ENCODE measurements at regions not wholly inside any gene's neighbourhood (a gene's known extent, or its start where the extent isn't known, plus 50 kb on each side); places are given as distances from the start of the nearest gene placed in this dataset.

DNA sequence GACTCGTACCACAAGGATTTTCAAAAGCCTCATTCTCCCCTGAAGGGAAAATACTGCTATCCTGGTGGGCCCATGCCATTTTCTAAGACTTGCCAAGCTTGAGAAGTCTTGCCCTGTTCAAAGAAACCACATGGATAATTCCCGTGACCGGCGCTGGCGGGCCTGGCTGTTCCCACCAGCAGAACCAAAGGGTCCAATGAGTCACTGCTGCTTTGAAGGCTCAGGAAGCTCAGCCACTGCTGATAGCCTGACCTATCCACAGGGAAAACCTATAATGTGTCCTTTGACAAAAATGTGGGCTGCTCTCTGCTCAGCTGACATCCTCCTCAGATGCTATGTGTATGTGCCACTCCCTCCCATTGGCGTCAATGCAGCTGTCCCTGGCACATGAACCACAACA is 137.9 kb upstream of the RAB12 start:
- Histone ChIP-seq H3K4me3 (no peak overlapping the region), H3K9me3 (no peaks in the 10 kb centered on the region), H3K27me3 (no peaks in the 10 kb centered on the region), H3K36me3 (no peaks in the 10 kb centered on the region), H3K4me1 (ENCODE audit: insufficient read depth) (no peaks in the 10 kb centered on the region), H3K27ac (no peak overlapping the region)
- intact Hi-C loops (cut with DNase I) = no loop called here
- no peak for TF ChIP-seq POLR2A (IDR thresholded peaks at IDR 0.05)
- TF ChIP-seq EP300 (IDR thresholded peaks at IDR 0.05) = no peak
- TF ChIP-seq, protein P1, sequence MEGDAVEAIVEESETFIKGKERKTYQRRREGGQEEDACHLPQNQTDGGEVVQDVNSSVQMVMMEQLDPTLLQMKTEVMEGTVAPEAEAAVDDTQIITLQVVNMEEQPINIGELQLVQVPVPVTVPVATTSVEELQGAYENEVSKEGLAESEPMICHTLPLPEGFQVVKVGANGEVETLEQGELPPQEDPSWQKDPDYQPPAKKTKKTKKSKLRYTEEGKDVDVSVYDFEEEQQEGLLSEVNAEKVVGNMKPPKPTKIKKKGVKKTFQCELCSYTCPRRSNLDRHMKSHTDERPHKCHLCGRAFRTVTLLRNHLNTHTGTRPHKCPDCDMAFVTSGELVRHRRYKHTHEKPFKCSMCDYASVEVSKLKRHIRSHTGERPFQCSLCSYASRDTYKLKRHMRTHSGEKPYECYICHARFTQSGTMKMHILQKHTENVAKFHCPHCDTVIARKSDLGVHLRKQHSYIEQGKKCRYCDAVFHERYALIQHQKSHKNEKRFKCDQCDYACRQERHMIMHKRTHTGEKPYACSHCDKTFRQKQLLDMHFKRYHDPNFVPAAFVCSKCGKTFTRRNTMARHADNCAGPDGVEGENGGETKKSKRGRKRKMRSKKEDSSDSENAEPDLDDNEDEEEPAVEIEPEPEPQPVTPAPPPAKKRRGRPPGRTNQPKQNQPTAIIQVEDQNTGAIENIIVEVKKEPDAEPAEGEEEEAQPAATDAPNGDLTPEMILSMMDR (IDR thresholded peaks at IDR 0.05) = no peak
- no peak for DNase-seq
- WGBS, 3 donors = 93 to 95% (median 94%) methylated on average over 6 of the region's 6 CpGs

DNA sequence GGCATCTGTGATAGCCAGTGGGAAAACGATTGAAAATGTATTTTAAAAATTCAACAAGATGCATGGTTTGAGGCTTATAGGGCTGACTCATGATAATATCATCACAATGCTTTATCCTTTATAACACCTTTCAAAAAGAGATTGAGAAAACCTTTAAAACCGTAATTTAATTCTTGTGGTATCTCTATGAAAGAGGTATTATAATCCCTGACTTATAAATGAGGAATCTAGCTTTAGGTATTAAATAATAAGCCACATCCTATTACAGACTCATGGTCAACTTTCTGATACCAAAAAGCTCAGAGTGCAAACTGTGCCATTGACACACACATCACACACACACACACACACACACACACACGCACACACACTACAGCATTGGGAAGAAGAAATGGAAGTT is 134.6 kb upstream of the RAB12 start:
- WGBS, 3 donors = 73 to 81% (median 80%) methylated on average over 3 of the region's 3 CpGs
- no peak overlapping the region for H3K27ac ChIP-seq
- TF ChIP-seq, protein P1 (IDR thresholded peaks at IDR 0.05) = no peak
- TF ChIP-seq EP300 (IDR thresholded peaks at IDR 0.05) (no peak), POLR2A (IDR thresholded peaks at IDR 0.05) (no peak)
- H3K36me3 ChIP-seq = no peaks in the 10 kb centered on the region
- H3K9me3 ChIP-seq = no peaks in the 10 kb centered on the region
- no peaks in the 10 kb centered on the region for H3K4me1 ChIP-seq (ENCODE audit: insufficient read depth)
- no peak overlapping the region for H3K4me3 ChIP-seq
- intact Hi-C loops (cut with DNase I) = loop anchor here in 1 of 4 donors (5.0 kb wide), 1 partner anchor 1207 kb away; no protein-coding TSS in a partner anchor
- no peak for DNase-seq
- H3K27me3 ChIP-seq = no peaks in the 10 kb centered on the region

DNA sequence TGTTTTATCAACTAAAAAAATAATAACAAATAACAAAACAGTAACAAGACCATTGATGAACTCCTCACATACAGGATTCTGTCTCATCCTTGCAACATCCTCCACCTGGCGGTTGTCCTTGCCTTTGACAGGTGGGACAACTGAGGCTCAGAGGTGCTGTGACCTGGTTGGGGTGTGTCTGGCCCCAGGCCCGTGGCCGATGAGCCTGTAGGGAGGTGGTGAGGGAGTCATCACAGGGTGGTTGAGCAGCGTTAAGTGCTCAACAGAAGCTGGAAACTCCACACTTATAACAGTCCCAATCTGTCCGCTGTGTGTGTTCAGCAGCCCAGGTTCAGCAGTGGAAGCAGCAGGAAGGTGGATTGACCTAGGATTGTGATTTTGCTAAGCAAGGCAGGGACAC is 131.6 kb upstream of the RAB12 start:
- H3K27me3 ChIP-seq = no peaks in the 10 kb centered on the region

DNA sequence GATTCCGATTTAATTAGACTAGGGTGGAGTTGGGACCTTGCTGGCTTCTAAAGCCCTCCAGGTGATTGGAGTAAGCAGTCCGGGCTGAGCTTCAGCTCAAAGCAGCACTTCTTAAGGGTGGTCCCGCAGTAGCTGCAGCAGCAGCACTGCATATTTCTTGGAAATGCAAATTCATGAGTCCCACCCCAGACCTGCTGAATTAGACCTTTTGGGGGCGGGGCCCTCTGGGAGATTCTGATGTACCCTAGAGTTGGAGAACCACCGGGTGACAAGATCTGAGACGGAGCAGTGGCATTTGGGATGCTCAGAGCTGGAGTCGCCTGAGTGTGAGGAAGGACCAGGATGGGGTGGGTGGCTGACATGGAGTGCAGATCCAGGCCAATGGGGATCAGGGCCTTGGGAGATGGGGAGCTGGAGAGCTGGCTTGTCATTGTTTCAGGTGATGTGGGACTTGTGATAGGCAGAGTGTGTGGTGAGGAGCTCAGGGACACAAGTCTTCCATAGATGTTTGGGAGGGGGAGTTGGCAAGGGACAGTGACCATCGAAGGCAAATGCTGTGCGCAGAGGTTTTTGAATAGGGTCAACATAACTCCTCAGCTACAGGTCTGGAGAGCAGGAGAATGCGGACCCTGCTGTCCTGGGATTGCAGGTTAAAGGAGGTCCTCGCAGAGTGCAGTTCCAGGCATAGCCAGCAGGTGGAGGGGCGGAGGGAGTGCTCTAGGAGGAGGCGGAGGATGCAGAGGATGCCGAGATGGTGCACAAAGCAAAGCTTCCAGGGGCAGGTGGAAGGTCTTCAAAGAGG is 130.9 kb upstream of the RAB12 start:
- Histone ChIP-seq H3K4me3 (no peak overlapping the region), H3K9me3 (no peaks in the 10 kb centered on the region), H3K36me3 (no peaks in the 10 kb centered on the region), H3K27ac (no peak overlapping the region), H3K4me1 (ENCODE audit: insufficient read depth) (no peaks in the 10 kb centered on the region), H3K27me3 (no peaks in the 10 kb centered on the region)
- WGBS, 3 donors = 49 to 56% (median 50%) methylated on average over 14 of the region's 14 CpGs
- TF ChIP-seq POLR2A (IDR thresholded peaks at IDR 0.05) = no peak
- TF ChIP-seq, protein P1 (IDR thresholded peaks at IDR 0.05) = peak in 2 of 3 donors; percentile 22 to 40
- TF ChIP-seq EP300 (IDR thresholded peaks at IDR 0.05) = no peak
- DNase-seq = peak; percentile 28 to 68 (median 47)
- intact Hi-C loops (cut with DNase I) = loop anchor here in 1 of 4 donors (5.0 kb wide), 1 partner anchor 1211 kb away; no protein-coding TSS in a partner anchor

More for the DNA sequence above, 131.6 kb upstream of the RAB12 start:
- Histone ChIP-seq H3K27ac (no peak overlapping the region), H3K36me3 (no peaks in the 10 kb centered on the region), H3K4me1 (ENCODE audit: insufficient read depth) (no peaks in the 10 kb centered on the region), H3K9me3 (no peaks in the 10 kb centered on the region), H3K4me3 (no peak overlapping the region)
- DNase-seq = no peak
- WGBS, 3 donors = 81 to 89% (median 84%) methylated on average over 5 of the region's 5 CpGs
- intact Hi-C loops (cut with DNase I) = loop anchor here in 1 of 4 donors (5.0 kb wide), 1 partner anchor 1210 kb away; no protein-coding TSS in a partner anchor
- TF ChIP-seq, protein P1 (IDR thresholded peaks at IDR 0.05) = no peak
- TF ChIP-seq POLR2A (IDR thresholded peaks at IDR 0.05) (no peak), EP300 (IDR thresholded peaks at IDR 0.05) (no peak)
